ENCODE measurements at regions not wholly inside any gene's neighbourhood (a gene's known extent, or its start where the extent isn't known, plus 50 kb on each side); places are given as distances from the start of the nearest gene placed in this dataset.

DNA sequence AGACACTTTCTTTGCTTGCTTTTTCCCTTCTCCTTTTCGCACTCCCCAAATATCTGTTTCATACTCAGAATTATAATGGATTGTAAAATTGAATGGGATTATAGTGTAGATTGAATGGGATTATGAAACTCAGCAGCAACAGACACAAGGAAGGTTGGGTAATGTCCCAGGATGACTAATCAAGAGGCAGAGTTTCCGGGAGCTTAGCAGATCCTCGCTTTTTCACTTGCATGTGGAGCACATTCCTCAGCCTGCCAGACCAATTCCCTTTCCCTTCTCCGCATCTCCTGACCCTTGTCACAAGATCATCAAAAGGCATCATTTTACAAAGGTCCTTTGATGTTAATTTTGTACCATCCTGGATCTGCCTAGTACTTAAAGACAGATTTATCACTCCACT is 55.1 kb upstream of the SLC1A1 start:
- peak; percentile 2 to 17 for DNase-seq

- no peak for DNase-seq
These were observed 56.9 kb upstream of the SLC1A1 start for GRCh38 chr9:4433379-4433778.

DNA sequence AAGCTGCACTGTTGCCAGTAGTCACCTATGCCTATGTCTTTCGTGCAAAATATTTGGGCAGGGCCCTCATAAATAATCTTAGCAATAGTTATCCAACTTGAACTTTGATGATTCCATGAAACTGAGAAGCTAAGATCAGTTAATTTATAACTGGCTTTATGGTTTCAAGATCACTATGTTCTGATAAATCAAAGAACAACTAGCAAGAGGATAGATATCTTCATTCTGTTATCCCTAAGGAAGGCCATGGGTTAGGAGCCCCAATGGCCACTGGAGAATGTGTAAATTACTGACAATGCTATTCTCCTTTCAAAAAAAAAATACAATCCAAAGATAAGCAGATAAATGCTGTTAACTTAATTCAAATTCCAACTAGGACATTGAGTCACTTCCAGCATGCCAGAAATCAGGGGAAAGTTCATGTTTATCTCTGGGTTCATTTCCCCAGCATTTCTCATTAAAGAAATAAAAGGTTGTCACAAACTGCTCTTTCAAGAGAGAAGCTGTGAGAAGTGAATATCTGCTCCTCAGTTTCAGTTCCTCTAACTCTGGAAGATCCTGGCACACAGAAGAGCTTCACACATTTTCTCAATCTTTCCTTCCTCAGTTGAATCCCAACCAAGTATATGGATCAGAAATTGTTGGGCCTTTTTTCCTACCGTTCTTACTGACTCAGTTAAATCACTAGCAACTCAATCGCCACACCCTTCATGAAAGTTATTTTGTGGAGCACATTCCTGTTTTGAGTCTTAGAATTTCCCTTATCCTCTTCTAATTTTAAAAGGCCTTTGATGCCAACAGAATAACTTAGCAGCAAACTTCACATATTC is 59.6 kb upstream of the SLC1A1 start:
- peak; percentile 29 to 52 for DNase-seq

- peak; percentile 27 to 45 for DNase-seq
These were observed 64.8 kb upstream of the SLC1A1 start for GRCh38 chr9:4425319-4426045.

DNA sequence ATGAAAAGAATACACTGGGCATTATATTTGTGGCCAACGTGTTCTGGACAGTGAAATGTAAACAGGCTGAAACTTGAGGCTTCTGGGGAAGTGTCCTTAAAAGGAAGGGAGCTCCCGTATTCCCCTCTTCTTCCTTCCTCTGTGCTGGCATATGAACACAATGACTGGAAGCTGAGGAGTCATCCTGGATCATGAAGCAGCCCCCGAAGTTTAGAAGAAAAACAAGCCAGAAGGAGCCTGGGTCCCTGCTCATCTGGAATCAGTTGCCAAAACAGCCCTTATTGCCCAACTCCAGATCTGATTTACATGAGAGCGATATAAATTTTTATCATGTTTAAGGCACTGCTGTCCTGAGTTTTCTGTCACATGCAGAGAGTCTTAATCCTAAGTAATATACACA is 65.4 kb upstream of the SLC1A1 start:
- DNase-seq = no peak

DNA sequence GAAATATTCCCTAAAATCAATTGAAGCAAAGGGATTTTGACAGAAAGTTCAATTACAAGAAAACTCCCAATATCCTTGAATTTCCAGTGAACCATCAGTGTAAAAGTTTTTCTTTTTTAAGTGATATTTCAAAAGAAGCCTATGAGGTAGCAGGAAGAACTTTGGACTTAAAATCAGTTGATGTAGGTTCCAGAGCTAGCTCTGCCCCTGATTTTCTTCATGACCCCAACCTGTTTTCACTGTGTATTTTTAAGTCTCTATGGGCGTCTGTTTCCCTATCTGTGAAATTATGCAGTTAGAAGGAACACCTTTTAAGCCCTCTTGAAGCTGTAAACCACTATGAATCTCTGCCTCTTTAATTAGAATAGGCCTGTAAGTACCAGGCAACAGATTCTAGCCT is 66.2 kb upstream of the SLC1A1 start:
- no peak for DNase-seq

GRCh38 chr9:4423207-4423610 is 67.1 kb upstream of the SLC1A1 start:
- no peak for DNase-seq

DNA sequence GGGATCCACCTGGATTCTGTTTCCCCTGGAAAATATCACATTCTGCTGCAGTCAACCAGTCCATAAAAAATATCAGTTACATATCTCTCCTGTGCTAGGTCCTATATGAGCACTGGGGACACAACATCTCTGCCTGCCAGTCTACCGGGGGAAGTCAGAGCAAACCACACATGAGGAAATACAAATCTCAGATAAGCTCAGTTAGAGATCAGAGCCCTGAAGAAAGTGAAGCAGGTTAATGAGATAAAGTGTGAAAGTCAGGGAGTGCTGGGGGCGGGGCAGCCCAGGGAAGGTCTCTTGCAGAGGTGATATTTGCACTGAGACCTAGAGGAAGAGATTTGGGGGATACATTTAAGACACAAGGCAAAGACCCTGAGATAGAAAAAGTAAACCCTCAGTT is 67.8 kb upstream of the SLC1A1 start:
- no peak for DNase-seq

DNA sequence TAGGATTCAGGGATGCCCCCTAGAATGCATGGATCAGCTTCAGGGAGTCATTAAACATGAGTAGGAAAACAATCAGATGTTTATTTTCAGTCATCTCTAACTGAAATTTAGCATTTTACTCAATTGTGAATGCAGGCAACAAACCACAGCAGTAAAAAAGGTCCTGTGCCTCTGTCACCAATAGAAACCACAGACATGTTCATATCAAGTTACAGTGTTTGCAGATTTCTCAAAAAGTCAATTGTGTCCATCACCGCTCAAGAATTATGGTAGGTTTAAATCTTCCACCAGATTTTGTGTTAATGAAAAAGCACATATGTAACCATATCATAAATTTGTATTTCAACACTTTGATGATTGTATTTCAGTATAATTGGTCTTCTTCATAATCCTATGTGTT is 68.4 kb upstream of the SLC1A1 start:
- no peak for DNase-seq

- DNase-seq = no peak
These were observed 69.9 kb upstream of the SLC1A1 start for GRCh38 chr9:4420351-4420750.

GRCh38 chr9:4417578-4418325 is 72.5 kb upstream of the SLC1A1 start:
- DNase-seq = no peak

- peak; percentile 6 to 42 for DNase-seq
These were observed 73.8 kb upstream of the SLC1A1 start for GRCh38 chr9:4416467-4416866.

GRCh38 chr9:4415281-4415680 is 75.0 kb upstream of the SLC1A1 start:
- DNase-seq = no peak

DNA sequence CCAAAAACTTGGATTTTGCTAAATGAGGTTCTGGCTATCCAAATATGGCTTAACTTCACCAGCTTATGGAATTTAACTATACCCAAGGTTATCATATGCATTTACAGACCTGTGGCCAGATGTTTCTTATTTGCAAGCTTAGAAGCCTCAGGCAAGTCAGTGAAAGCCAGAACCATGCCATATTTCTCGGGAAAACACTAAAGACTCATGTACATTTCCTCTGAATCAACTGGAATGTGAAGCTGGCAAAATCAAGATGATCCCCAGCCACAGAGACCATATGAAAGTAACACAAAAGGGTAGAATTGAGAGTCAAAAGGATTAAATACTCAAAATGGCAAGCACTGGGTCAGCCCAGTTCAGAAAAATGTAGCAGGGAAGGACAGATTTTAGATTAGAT is 76.4 kb upstream of the SLC1A1 start:
- DNase-seq = no peak

DNA sequence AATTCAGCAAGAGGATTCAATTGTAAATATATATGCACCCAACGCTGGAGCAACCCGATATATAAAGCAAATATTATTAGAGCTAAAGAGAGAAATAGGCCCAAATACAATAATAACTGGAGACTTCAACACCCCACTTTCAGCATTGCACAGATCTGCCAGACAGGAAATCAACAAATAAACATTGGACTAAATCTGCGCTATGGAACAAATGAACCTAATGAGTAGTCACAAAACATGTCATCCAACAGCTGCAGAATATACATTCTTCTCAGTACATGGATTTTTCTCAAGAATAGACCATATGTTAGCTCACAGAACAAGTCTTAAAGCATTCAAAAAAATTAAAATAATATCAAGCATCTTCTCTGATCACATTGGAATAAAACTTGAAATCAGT is 86.1 kb upstream of the SLC1A1 start:
- no peak for DNase-seq

DNA sequence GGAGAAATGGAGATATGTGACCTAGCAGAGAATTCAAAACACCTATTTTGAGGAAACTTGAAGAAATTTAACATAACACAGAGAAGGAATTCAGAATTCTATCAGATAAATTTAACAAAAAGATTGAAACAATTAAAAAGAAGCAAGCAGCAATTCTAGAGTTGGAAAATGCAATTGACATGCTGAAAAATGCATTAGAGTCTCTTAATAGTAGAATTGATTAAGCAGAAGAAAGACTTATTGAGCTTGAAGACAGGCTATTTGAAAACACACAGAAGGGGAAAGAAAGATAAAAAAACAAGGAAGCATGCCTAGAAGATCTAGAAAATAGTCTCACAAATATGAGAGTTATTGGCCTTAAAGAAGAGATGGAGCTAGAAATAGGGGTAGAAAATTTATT is 87.8 kb upstream of the SLC1A1 start:
- DNase-seq = no peak

DNA sequence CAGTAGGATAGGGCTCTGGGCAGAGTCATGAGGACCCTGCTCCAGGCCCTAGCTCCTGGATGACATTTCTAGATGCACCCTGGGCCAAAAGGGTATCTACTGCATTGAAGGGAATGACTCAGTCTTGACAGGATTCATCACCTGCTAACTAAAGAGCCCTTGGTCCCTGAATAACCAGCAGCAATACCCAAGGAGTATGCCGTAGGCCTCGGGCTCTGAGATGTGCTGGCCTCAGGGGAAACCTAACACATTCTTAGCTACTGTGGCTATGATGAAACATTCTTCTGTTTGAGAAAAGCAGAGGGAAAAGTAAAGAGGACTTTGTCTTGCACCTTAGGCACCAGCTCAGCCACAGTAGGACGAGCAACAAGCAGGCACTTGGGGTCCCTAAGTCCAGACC is 89.5 kb upstream of the SLC1A1 start:
- DNase-seq = no peak

DNA sequence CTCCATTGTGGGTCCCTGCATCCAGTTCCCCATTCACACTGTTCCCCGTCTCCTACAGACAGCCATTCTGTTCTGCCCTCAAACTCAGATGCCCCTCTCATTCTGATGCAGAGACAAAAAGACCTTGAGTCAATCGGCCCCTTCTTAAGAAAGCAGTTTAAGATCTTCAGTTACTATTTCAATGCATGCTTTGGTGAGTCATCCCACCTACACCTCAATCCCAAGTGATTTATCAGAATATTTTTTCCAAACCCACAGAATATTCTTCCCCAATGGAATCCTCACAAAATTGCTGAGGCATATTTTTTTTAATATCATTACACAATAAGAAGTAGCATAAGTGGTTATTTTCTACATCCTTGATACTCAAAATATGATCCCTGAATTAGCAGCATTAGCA is 92.4 kb upstream of the SLC1A1 start:
- no peak for DNase-seq

- no peak for DNase-seq
These were observed 94.1 kb upstream of the GLIS3 start for GRCh38 chr9:4393806-4394523.

DNA sequence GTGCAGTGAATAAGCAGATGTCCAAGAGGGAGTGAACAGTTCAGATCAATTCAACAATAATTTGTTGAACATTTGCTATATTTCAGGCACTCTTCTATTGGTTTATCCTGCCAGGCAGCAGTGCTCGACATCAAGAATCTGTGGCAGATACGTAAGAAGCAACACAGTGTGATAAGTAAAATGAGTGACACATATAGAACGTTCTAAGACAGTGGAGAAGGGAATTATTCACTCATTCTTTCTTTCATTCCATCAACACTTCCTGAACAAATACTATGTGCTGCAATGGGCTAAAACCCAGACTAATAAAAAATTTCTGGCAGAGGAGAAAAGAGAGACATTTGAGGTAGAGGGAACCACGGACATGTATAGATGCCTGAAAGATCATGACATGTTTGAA is 89.9 kb upstream of the GLIS3 start:
- DNase-seq = no peak

DNA sequence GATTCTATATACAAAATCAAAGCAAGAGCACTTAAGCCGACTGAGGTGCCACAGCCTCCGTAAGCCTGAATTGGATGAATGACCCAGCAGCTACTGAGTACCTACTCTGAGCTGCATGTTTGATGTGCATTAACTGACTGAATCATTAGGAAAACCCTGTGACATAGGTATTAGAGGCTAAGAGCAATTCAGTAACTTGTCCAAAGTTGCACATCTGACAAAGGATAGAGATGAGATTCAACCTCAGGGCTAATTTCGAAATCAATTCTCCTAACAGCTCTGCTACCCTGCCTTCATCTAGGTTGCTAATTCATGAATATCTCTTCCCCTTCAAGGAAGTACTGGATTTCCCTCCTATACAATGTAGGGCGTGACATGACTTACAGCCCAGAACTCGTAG is 89.1 kb upstream of the GLIS3 start:
- no peak for DNase-seq

- DNase-seq = no peak
These were observed 87.0 kb upstream of the GLIS3 start for GRCh38 chr9:4386819-4387218.

GRCh38 chr9:4384750-4385149 is 84.9 kb upstream of the GLIS3 start:
- DNase-seq = no peak
